OCI-LY1 (cell line): ENCODE measurements at regions not wholly inside any gene's neighbourhood (a gene's known extent, or its start where the extent isn't known, plus 50 kb on each side); places are given as distances from the start of the nearest gene placed in this dataset.

Experiments used
- H2AFZ ChIP-seq: fragments of 200-600 bp; sonication (generic), shearing (Covaris generic); 2 replicates; pipeline ENCODE4 v1.6.0; 2014; ENCODE audit warnings: antibody characterized with exemption, mild to moderate bottlenecking, low read length
- H3F3A ChIP-seq: fragments of 200-600 bp; sonication (generic), shearing (Covaris generic); 2 replicates; pipeline ENCODE4 v1.6.0; 2014; ENCODE audit warnings: mild to moderate bottlenecking, antibody characterized with exemption, low read length, moderate library complexity; ENCODE audit not compliant: insufficient read depth
- H3K27ac ChIP-seq: fragments of 200-600 bp; sonication (generic); 2 replicates; pipeline ENCODE4 v1.5.1; 2014; ENCODE audit warnings: low read length, mixed run types, mild to moderate bottlenecking, low read depth; ENCODE audit not compliant: poor library complexity, severe bottlenecking
- H3K27me3 ChIP-seq: fragments of 200-600 bp; sonication (generic); 2 replicates; pipeline ENCODE4 v1.6.0; 2014; ENCODE audit warnings: antibody characterized with exemption, mild to moderate bottlenecking, low read length, moderate library complexity; ENCODE audit not compliant: insufficient read depth
- H3K36me3 ChIP-seq: fragments of 200-600 bp; sonication (generic); 2 replicates; pipeline ENCODE4 v1.6.1; 2014; ENCODE audit warnings: mild to moderate bottlenecking, antibody characterized with exemption, low read length, moderate library complexity, mixed read lengths; ENCODE audit not compliant: insufficient read depth
- H3K4me1 ChIP-seq: fragments of 200-600 bp; sonication (generic); 2 replicates; pipeline ENCODE4 v1.5.1; 2014; ENCODE audit warnings: mild to moderate bottlenecking, low read length, moderate library complexity; ENCODE audit not compliant: insufficient read depth, severe bottlenecking
- H3K4me2 ChIP-seq: fragments of 200-600 bp; sonication (generic), shearing (Covaris generic); 2 replicates; pipeline ENCODE4 v1.6.1; 2014; ENCODE audit warnings: low read length
- H3K4me3 ChIP-seq: fragments of 200-600 bp; sonication (generic); 2 replicates; pipeline ENCODE4 v1.5.1; 2014; ENCODE audit warnings: low read length, low read depth, mild to moderate bottlenecking, mixed read lengths; ENCODE audit not compliant: poor library complexity, severe bottlenecking
- H3K79me2 ChIP-seq: fragments of 200-600 bp; shearing (Covaris generic); 2 replicates; pipeline ENCODE4 v1.6.1; 2016; ENCODE audit warnings: mixed run types, low read length, mixed read lengths; ENCODE audit not compliant: insufficient read depth
- H3K9ac ChIP-seq: fragments of 200-600 bp; sonication (generic), shearing (Covaris generic); 2 replicates; pipeline ENCODE4 v1.6.1; 2014; ENCODE audit warnings: mild to moderate bottlenecking, low read length, mixed read lengths
- H3K9me2 ChIP-seq: fragments of 200-600 bp; sonication (generic), shearing (Covaris generic); 2 replicates; pipeline ENCODE4 v1.6.1; 2014; ENCODE audit warnings: low read depth, mild to moderate bottlenecking, low read length, mixed read lengths
- H3K9me3 ChIP-seq: fragments of 200-600 bp; shearing (Covaris generic); 2 replicates; pipeline ENCODE4 v1.6.1; 2014; ENCODE audit warnings: low read length, mixed read lengths
- H4K20me1 ChIP-seq: fragments of 200-600 bp; sonication (generic), shearing (Covaris generic); 2 replicates; pipeline ENCODE4 v1.6.0; 2016; ENCODE audit warnings: mild to moderate bottlenecking, low read length; ENCODE audit not compliant: insufficient read depth
- EZH2 ChIP-seq: fragments of 200-600 bp; sonication (generic), shearing (Covaris generic); IDR thresholded peaks from 2 replicates; pipeline ENCODE4 v1.8.0; 2017; ENCODE audit warnings: borderline replicate concordance, mixed run types, mild to moderate bottlenecking, antibody characterized with exemption, low read length, moderate library complexity, mixed read lengths
- TF ChIP-seq, protein P1 (sequence below): fragments of 200-600 bp; sonication (generic), shearing (Covaris generic); IDR thresholded peaks from 2 replicates; pipeline ENCODE4 v1.5.1; 2017; ENCODE audit warnings: mild to moderate bottlenecking, antibody characterized with exemption, low read length, moderate library complexity, mixed read lengths

DNA sequence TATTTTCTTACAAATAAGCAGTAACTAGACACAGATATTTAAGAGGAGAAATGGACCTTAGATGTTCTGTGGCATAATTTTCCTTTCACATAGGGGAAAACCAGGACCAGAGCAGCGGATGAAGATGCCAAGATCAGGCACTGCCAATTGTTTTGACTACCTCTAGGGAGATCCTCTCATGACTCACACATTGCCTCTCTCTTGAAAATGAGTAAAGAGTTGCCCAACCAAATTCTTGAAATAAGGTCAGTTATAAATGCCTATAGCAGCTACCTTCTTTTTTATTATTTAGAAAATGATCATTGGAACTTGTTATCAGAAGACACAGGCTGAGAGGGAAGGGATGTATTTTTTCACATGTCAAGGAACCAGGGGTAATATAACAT is 263.4 kb upstream of the PLEKHG7 start:
- Histone ChIP-seq H3K79me2 (no peaks in the 10 kb centered on the region), H3K4me3 (no peak overlapping the region), H3K36me3 (no peaks in the 10 kb centered on the region), H3K9ac (no peak overlapping the region), H3K9me3 (no peaks in the 10 kb centered on the region), H4K20me1 (no peaks in the 10 kb centered on the region), H3K4me1 (peaks cover 69% of the 10 kb centered on the region), H3F3A (no peaks in the 10 kb centered on the region), H3K27ac (no peak overlapping the region), H2AFZ (no peak overlapping the region), H3K27me3 (no peaks in the 10 kb centered on the region), H3K9me2 (no peaks in the 10 kb centered on the region), H3K4me2 (no peak overlapping the region)
- TF ChIP-seq, protein P1, sequence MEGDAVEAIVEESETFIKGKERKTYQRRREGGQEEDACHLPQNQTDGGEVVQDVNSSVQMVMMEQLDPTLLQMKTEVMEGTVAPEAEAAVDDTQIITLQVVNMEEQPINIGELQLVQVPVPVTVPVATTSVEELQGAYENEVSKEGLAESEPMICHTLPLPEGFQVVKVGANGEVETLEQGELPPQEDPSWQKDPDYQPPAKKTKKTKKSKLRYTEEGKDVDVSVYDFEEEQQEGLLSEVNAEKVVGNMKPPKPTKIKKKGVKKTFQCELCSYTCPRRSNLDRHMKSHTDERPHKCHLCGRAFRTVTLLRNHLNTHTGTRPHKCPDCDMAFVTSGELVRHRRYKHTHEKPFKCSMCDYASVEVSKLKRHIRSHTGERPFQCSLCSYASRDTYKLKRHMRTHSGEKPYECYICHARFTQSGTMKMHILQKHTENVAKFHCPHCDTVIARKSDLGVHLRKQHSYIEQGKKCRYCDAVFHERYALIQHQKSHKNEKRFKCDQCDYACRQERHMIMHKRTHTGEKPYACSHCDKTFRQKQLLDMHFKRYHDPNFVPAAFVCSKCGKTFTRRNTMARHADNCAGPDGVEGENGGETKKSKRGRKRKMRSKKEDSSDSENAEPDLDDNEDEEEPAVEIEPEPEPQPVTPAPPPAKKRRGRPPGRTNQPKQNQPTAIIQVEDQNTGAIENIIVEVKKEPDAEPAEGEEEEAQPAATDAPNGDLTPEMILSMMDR = no peak
- TF ChIP-seq EZH2 = no peak

DNA sequence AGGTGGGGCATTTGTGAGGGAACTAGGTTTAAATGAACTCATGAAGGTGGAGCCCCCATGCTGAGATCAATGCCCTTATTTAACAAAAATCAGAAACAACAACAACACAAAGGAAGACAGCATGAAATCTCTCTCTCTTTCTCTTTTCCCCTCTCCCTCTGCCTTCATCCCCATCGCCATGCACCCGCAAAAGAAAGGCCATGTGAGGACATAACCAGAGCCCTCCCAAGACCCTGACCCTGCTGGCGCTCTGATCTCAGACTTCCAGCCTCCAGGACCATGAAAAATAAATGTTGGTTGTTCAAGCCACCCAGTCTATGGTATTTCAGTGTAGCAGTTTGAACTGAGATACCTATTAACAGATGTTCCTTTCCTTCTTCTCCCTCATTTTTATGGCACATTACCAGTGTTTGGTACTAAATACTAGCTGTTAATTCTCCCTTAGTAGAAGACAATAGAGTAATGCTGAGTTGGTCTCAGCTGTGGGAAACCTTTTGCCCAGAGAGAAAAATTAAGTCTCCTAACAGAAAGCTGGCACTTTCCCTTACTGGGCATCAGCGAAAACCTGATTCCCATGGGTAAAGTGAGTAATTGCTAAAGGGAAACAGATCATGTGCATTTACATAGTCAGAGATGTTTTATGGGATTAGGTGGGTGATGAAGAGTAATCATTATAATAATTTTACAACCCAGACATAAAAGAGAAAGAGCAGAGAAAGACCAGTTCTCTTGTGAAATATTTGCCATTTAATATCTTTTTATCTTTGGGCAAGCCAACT is 264.0 kb upstream of the PLEKHG7 start:
- Histone ChIP-seq H4K20me1 (no peaks in the 10 kb centered on the region), H3K27me3 (no peaks in the 10 kb centered on the region), H3K36me3 (no peaks in the 10 kb centered on the region), H3K4me1 (peaks cover 69% of the 10 kb centered on the region), H3F3A (no peaks in the 10 kb centered on the region), H3K9me2 (no peaks in the 10 kb centered on the region), H3K27ac (no peak overlapping the region), H3K9me3 (no peaks in the 10 kb centered on the region), H3K9ac (no peak overlapping the region), H3K79me2 (no peaks in the 10 kb centered on the region), H3K4me3 (no peak overlapping the region), H2AFZ (no peak overlapping the region), H3K4me2 (no peak overlapping the region)
- TF ChIP-seq, protein P1 = no peak

DNA sequence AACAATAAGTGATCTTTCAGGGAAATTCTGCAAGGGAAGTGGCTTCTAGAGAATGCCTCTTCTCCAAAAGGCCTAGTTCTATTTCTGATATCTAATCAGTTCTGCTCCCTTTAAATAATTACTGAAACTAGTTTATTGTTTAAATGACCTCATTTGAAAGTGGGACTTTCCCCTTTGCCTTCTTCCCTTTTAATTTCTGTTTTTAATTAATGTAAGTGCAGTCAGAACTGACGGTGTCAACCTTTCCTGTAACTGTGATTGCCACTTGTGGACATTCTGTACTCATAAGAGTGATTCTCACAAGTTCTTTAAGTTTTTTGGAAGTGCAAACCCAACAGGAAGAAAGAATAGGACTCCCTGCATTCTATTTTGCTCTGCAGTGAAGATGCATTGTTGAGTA is 265.3 kb upstream of the PLEKHG7 start:
- no peak overlapping the region for H2AFZ ChIP-seq
- H3K4me3 ChIP-seq = no peak overlapping the region
- no peaks in the 10 kb centered on the region for H3K79me2 ChIP-seq
- H4K20me1 ChIP-seq = no peaks in the 10 kb centered on the region
- H3K9ac ChIP-seq = peak overlapping the region; percentile 4; the same call in 1 of the 2 replicates
- peaks cover 68% of the 10 kb centered on the region for H3K4me1 ChIP-seq
- H3K36me3 ChIP-seq = no peaks in the 10 kb centered on the region
- no peaks in the 10 kb centered on the region for H3F3A ChIP-seq
- no peak overlapping the region for H3K4me2 ChIP-seq
- no peaks in the 10 kb centered on the region for H3K9me2 ChIP-seq
- no peaks in the 10 kb centered on the region for H3K9me3 ChIP-seq
- no peak for TF ChIP-seq EZH2
- TF ChIP-seq, protein P1 = no peak
- no peaks in the 10 kb centered on the region for H3K27me3 ChIP-seq
- H3K27ac ChIP-seq = peak overlapping the region; percentile 31
